ENCODE measurements at regions not wholly inside any gene's neighbourhood (a gene's known extent, or its start where the extent isn't known, plus 50 kb on each side); places are given as distances from the start of the nearest gene placed in this dataset.

DNA sequence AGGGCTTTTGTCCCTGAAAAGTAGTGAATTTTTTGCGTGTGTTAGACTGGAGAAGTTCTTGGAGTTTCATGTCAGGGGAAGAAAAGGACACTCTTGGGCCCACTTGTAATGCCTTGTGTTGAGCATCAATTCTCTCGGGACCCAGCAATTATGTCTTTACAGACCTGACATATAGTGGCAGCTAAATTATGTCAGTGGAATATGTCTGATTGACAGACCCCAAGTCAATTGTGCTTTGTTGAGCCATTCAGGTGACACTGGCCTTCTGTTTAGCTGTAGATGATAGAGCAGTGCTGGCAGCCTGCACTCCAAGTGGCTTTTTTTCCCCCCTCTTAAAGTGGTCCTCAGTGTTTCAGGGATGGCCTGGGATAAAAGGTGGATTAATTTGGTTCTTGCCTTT is 112.1 kb upstream of the AGBL1 start:
- Histone ChIP-seq H3F3A (replicated peaks; ENCODE audit: insufficient read depth) (no peaks in the 10 kb centered on the region), H4K20me1 (ENCODE audit: insufficient read depth) (no peaks in the 10 kb centered on the region), H3K36me3 (replicated peaks in 1 of 2; ENCODE audit: control insufficient read depth in 1 of 2, insufficient read depth in 2 of 2, low read length in 1 of 2) (no peaks in the 10 kb centered on the region), H2AFZ (ENCODE audit: low read depth) (no peak overlapping the region), H3K27me3 (ENCODE audit: insufficient read depth) (no peaks in the 10 kb centered on the region), H3K9ac (no peak overlapping the region), H3K4me1 (ENCODE audit: control insufficient read depth in 1 of 2, insufficient read depth in 2 of 2, low read depth in 1 of 2, low read length in 1 of 2) (no peaks in the 10 kb centered on the region), H3K79me2 (ENCODE audit: insufficient read depth) (no peaks in the 10 kb centered on the region), H3K9me3 (no peaks in the 10 kb centered on the region), H3K27ac (ENCODE audit: low read depth in 2 of 2, low read length in 1 of 2) (no peak overlapping the region), H3K4me2 (no peak overlapping the region), H3K9me2 (no peaks in the 10 kb centered on the region), H3K4me3 (ENCODE audit: low read depth in 2 of 2, low read length in 1 of 2) (no peak overlapping the region)
- ChIA-PET CTCF (no interaction called here), POLR2A (no interaction called here)
- TF ChIP-seq RXRA (IDR thresholded peaks at IDR 0.05; ENCODE audit: borderline replicate concordance, low read depth), result no peak
- TF ChIP-seq NFIC (IDR thresholded peaks at IDR 0.05; ENCODE audit: borderline replicate concordance), result no peak
- TF ChIP-seq, protein P1, sequence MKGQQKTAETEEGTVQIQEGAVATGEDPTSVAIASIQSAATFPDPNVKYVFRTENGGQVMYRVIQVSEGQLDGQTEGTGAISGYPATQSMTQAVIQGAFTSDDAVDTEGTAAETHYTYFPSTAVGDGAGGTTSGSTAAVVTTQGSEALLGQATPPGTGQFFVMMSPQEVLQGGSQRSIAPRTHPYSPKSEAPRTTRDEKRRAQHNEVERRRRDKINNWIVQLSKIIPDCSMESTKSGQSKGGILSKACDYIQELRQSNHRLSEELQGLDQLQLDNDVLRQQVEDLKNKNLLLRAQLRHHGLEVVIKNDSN (IDR thresholded peaks at IDR 0.05; ENCODE audit: borderline replicate concordance, low read depth), result no peak
- TF ChIP-seq YY1 (IDR thresholded peaks at IDR 0.05; ENCODE audit: low read depth), result no peak
- TF ChIP-seq TCF12 (IDR thresholded peaks at IDR 0.05), result no peak
- TF ChIP-seq, protein P2, sequence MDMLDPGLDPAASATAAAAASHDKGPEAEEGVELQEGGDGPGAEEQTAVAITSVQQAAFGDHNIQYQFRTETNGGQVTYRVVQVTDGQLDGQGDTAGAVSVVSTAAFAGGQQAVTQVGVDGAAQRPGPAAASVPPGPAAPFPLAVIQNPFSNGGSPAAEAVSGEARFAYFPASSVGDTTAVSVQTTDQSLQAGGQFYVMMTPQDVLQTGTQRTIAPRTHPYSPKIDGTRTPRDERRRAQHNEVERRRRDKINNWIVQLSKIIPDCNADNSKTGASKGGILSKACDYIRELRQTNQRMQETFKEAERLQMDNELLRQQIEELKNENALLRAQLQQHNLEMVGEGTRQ (IDR thresholded peaks at IDR 0.05; ENCODE audit: borderline replicate concordance, low read depth, low read length), result no peak
- WGBS (ENCODE audit: low lambda C conversion rate), result 69% methylated on average over 2 of the region's 2 CpGs
- no peak for DNase-seq

DNA sequence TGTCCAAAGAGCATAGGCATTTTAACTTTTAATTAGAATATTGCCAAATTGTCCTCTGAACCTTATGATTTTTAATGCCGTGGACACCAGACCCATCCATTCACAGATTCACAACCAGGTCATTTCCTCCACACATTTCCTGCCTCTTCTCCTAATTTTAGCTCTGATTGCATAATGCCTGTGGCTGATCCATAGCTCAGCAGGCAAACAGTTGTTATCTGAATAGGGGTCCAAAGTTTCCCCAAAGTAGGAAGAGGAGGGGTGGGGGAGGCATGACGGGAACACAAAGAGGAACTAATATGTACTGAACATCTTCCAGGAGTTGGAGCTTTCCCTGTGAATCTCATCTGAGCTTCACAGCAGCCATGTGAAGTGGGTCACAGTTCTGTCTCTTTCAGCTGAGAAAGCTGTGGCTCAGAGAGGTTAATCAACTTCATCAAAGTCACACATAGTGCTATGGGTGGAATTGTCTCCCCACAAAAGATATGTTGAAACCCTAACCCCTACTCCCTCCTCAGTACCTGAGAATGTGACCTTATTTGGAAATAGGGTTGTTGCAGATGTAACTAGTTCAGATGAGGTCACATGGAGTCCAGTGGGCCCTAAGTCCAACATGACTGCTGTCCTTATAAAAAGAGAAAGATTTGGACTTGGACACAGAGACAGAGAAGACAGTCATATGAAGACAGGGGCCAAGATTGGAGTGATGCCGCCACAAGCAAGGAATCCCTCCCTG is 106.7 kb upstream of the AGBL1 start:
- Histone ChIP-seq H3K9me3 (no peaks in the 10 kb centered on the region), H3K9ac (no peak overlapping the region), H3K4me2 (no peak overlapping the region), H2AFZ (ENCODE audit: low read depth) (no peak overlapping the region), H3K4me3 (ENCODE audit: low read depth in 2 of 2, low read length in 1 of 2) (no peak overlapping the region), H3K36me3 (replicated peaks in 1 of 2; ENCODE audit: control insufficient read depth in 1 of 2, insufficient read depth in 2 of 2, low read length in 1 of 2) (no peaks in the 10 kb centered on the region), H3K9me2 (no peaks in the 10 kb centered on the region), H3F3A (replicated peaks; ENCODE audit: insufficient read depth) (peaks cover 11% of the 10 kb centered on the region), H3K79me2 (ENCODE audit: insufficient read depth) (no peaks in the 10 kb centered on the region), H4K20me1 (ENCODE audit: insufficient read depth) (no peaks in the 10 kb centered on the region), H3K27ac (ENCODE audit: low read depth in 2 of 2, low read length in 1 of 2) (no peak overlapping the region), H3K27me3 (ENCODE audit: insufficient read depth) (no peaks in the 10 kb centered on the region), H3K4me1 (ENCODE audit: control insufficient read depth in 1 of 2, insufficient read depth in 2 of 2, low read depth in 1 of 2, low read length in 1 of 2) (no peaks in the 10 kb centered on the region)
- POLR2A ChIA-PET, result no interaction called here
- no peak for DNase-seq
- 65% methylated on average over 3 of the region's 3 CpGs for WGBS (ENCODE audit: low lambda C conversion rate)
- CTCF ChIA-PET, result no interaction called here
- TF ChIP-seq SIN3A (IDR thresholded peaks at IDR 0.05; ENCODE audit: borderline replicate concordance, low read depth, low read length) (no peak), NFIC (IDR thresholded peaks at IDR 0.05; ENCODE audit: borderline replicate concordance) (no peak), YY1 (IDR thresholded peaks at IDR 0.05; ENCODE audit: low read depth) (no peak), GATA2 (CRISPR knock-in tag; IDR thresholded peaks at IDR 0.05) (no peak), RFX5 (IDR thresholded peaks at IDR 0.05; ENCODE audit: low read length) (no peak), MEF2A (IDR thresholded peaks at IDR 0.05; ENCODE audit: borderline replicate concordance, low read depth) (no peak), EZH2phosphoT487 (IDR thresholded peaks at IDR 0.05; ENCODE audit: borderline replicate concordance, low read depth) (no peak), JUND (IDR thresholded peaks at IDR 0.05) (no peak), RXRA (IDR thresholded peaks at IDR 0.05; ENCODE audit: borderline replicate concordance, low read depth) (no peak), FOSL2 (IDR thresholded peaks at IDR 0.05; ENCODE audit: borderline replicate concordance, low read depth) (no peak), MXI1 (IDR thresholded peaks at IDR 0.05; ENCODE audit: low read depth, low read length) (no peak), EP300 (IDR thresholded peaks at IDR 0.05; ENCODE audit: borderline replicate concordance in 1 of 2, low read depth in 1 of 2, low read length in 1 of 2) (no peak)
- TF ChIP-seq, protein P3, sequence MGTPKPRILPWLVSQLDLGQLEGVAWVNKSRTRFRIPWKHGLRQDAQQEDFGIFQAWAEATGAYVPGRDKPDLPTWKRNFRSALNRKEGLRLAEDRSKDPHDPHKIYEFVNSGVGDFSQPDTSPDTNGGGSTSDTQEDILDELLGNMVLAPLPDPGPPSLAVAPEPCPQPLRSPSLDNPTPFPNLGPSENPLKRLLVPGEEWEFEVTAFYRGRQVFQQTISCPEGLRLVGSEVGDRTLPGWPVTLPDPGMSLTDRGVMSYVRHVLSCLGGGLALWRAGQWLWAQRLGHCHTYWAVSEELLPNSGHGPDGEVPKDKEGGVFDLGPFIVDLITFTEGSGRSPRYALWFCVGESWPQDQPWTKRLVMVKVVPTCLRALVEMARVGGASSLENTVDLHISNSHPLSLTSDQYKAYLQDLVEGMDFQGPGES (IDR thresholded peaks at IDR 0.05; ENCODE audit: low read depth, low read length), result no peak

Data from SK-N-SH (cell line).